Gastroesophageal sphincter (tissue), 3 donors: ENCODE measurements at regions not wholly inside any gene's neighbourhood (a gene's known extent, or its start where the extent isn't known, plus 50 kb on each side); places are given as distances from the start of the nearest gene placed in this dataset.

ENCODE experiments used
- EP300 ChIP-seq: sonication (generic); formaldehyde crosslinking; IDR thresholded peaks from one replicate; pipeline ENCODE4 v1.6.1; 2017; ENCODE audit warnings: antibody characterized with exemption, mild to moderate bottlenecking
- POLR2AphosphoS5 ChIP-seq: sonication (generic); formaldehyde crosslinking; IDR thresholded peaks from one replicate; pipeline ENCODE4 v1.6.1; 2017; ENCODE audit warnings: antibody characterized with exemption
- TF ChIP-seq, protein P1 (sequence below), 4 experiments: fragments of 200-600 bp in 2 of 4; fragments of 450-650 bp in 2 of 4; sonication (generic) in 1 of 4; IDR thresholded peaks; one replicate each; pipeline ENCODE4 v1.5.1; 2017 to 2019; ENCODE audit warnings: antibody characterized with exemption in 4 of 4, mild to moderate bottlenecking in 2 of 4, moderate library complexity in 2 of 4

DNA sequence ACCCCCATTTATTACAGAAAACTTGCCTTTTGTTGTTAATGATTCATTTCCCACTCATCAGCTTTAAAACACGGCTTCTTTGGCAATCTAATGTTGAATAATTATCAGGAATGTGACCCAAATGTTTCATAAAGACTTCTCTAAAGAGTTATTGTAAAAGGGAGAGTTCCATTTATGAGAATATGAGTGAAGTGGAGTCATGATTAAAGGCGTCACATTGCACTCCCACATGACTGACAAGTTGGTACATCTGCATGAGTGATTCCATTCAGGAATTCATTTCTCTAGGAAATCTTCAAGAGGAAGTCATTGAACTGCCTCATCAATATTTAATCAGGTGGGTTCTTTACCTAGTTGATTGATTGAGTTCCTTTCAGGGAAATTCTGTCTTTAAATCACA, 184.8 kb downstream of the LNPK start:
- TF ChIP-seq EP300 (no peak), POLR2AphosphoS5 (no peak)
- TF ChIP-seq, protein P1, sequence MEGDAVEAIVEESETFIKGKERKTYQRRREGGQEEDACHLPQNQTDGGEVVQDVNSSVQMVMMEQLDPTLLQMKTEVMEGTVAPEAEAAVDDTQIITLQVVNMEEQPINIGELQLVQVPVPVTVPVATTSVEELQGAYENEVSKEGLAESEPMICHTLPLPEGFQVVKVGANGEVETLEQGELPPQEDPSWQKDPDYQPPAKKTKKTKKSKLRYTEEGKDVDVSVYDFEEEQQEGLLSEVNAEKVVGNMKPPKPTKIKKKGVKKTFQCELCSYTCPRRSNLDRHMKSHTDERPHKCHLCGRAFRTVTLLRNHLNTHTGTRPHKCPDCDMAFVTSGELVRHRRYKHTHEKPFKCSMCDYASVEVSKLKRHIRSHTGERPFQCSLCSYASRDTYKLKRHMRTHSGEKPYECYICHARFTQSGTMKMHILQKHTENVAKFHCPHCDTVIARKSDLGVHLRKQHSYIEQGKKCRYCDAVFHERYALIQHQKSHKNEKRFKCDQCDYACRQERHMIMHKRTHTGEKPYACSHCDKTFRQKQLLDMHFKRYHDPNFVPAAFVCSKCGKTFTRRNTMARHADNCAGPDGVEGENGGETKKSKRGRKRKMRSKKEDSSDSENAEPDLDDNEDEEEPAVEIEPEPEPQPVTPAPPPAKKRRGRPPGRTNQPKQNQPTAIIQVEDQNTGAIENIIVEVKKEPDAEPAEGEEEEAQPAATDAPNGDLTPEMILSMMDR (IDR thresholded peaks at IDR 0.05) = no peak
